Bronchial epithelial cell (primary cell): ENCODE measurements at regions not wholly inside any gene's neighbourhood (a gene's known extent, or its start where the extent isn't known, plus 50 kb on each side); places are given as distances from the start of the nearest gene placed in this dataset.

Experiments used
- DNase-seq: peaks from one replicate; pipeline ENCODE4 v3.0.0-alpha.2; 2010; ENCODE audit warnings: low read depth
- FAIRE-seq: peaks from 2 replicates; lab custom pipeline; 2011; peaks lifted over from hg19 to GRCh38; lab: Jason Lieb, UNC
- H3K27me3 ChIP-seq: 2 replicates; pipeline ENCODE4 v1.5.1; 2011; ENCODE audit warnings: low read length; ENCODE audit not compliant: control insufficient read depth, insufficient read depth
- H3K36me3 ChIP-seq: 2 replicates; pipeline ENCODE4 v1.5.1; 2011; ENCODE audit warnings: low read length; ENCODE audit not compliant: control insufficient read depth, insufficient read depth
- H3K4me3 ChIP-seq: 2 replicates; pipeline ENCODE4 v1.5.1; 2011; ENCODE audit warnings: mild to moderate bottlenecking, low read depth, low read length, control low read depth
- CTCF ChIP-seq: IDR thresholded peaks from 2 replicates; pipeline ENCODE4 v1.5.1; 2011; ENCODE audit warnings: mild to moderate bottlenecking, moderate library complexity, low read length, control low read depth, inconsistent platforms; ENCODE audit not compliant: insufficient read depth, severe bottlenecking

- no peaks in the 10 kb centered on the region for H3K36me3 ChIP-seq
- H3K27me3 ChIP-seq, result no peaks in the 10 kb centered on the region
- DNase-seq (peak; percentile 20), FAIRE-seq (no peak)
- H3K4me3 ChIP-seq, result no peak overlapping the region
- TF ChIP-seq CTCF, result no peak
These were observed 124.2 kb downstream of the RPRM start for GRCh38 chr2:153354377-153354776.

DNA sequence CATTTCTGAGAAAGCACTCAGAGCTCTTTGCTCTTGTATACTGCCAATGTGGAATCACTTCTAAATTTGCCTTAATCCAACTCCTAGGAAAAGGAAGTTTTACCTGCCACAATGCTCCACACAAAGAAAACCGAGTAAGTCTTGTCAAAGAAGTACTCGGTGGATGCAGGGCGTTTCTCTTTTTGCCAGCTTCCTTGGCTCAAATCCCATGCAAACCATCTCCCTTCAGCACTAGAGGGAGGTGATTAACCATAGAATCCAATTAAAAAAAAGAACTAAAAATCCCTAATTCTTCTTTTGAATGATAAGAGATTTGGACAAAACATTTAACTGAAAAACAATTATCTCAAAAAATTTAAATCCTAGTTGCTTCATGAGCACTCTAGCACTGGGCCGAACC lies 129.0 kb downstream of the RPRM start:
- DNase-seq (no peak), FAIRE-seq (no peak)
- no peaks in the 10 kb centered on the region for H3K36me3 ChIP-seq
- no peak for TF ChIP-seq CTCF
- no peaks in the 10 kb centered on the region for H3K27me3 ChIP-seq
- H3K4me3 ChIP-seq, result no peak overlapping the region

GRCh38 chr2:153347818-153348495 lies 130.6 kb downstream of the RPRM start:
- Histone ChIP-seq H3K4me3 (no peak overlapping the region), H3K27me3 (no peaks in the 10 kb centered on the region), H3K36me3 (no peaks in the 10 kb centered on the region)
- DNase-seq (no peak), FAIRE-seq (no peak)
- TF ChIP-seq CTCF, result no peak

DNA sequence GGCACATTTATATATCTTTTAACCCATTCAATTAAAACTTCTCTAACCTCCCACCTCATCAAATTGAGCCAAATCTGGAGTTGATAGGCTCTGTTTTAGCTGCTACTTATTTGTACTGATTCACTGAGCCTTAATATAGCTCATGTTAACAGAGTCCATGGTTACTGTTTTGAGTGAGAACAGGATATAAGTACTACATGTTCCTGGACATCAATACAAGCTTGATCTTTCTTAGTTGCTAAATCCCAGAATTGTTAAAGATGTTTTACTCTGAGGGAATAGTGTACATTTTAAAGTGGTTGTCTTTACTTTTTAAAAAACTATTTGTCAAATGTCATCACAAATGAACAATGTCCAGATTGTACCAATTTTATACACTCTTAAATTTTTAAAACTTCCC lies 157.7 kb downstream of the RPRM start:
- FAIRE-seq, result no peak
- TF ChIP-seq CTCF, result no peak
- Histone ChIP-seq H3K27me3 (no peaks in the 10 kb centered on the region), H3K36me3 (no peaks in the 10 kb centered on the region), H3K4me3 (no peak overlapping the region)
- no peak for DNase-seq

DNA sequence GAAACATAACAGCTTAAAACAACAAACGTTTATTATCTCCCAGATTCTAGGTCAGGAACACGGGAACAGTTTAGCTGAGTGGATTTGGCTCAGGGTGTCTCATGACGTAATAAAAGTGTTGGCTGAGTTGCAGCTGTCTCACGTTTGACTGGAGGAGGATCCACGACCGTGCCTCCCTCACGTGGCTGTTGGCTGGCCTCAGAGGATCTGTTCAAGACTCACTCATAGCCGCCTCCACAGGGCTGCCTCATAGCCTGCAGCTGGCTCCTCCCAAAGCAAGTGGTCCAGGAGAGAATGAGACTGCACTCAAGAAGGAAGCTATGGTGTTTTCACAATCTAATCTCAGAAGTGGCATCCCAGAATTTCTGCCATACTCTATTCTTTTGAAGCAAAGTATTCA lies 167.1 kb downstream of the RPRM start:
- Histone ChIP-seq H3K27me3 (no peaks in the 10 kb centered on the region), H3K4me3 (no peak overlapping the region), H3K36me3 (no peaks in the 10 kb centered on the region)
- TF ChIP-seq CTCF, result no peak
- DNase-seq (no peak), FAIRE-seq (peak; percentile 60)

GRCh38 chr2:153308466-153308865 lies 170.1 kb downstream of the RPRM start:
- FAIRE-seq (no peak), DNase-seq (no peak)
- Histone ChIP-seq H3K4me3 (no peak overlapping the region), H3K27me3 (no peaks in the 10 kb centered on the region), H3K36me3 (no peaks in the 10 kb centered on the region)
- TF ChIP-seq CTCF, result no peak
